K562 (cell line): ENCODE measurements at regions not wholly inside any gene's neighbourhood (a gene's known extent, or its start where the extent isn't known, plus 50 kb on each side); places are given as distances from the start of the nearest gene placed in this dataset.

ENCODE experiments used
- ATF3 ChIP-seq, 2 experiments: fragments of 450-650 bp in 1 of 2; sonication (generic) in 1 of 2; formaldehyde crosslinking in 1 of 2; IDR thresholded peaks in 1 of 2; conservative IDR thresholded peaks in 1 of 2; 2 replicates each; pipeline versions ENCODE4 v1.6.1 to v1.8.1; 2016 to 2023; ENCODE audit warnings: mild to moderate bottlenecking in 2 of 2, moderate library complexity in 2 of 2, inconsistent platforms in 1 of 2, missing genetic modification reagents in 1 of 2
- CCNT2 ChIP-seq: IDR thresholded peaks from 2 replicates; pipeline ENCODE4 v1.6.1; 2011; ENCODE audit warnings: borderline replicate concordance, low read depth, mild to moderate bottlenecking, moderate library complexity, mixed read lengths, low read length; ENCODE audit not compliant: insufficient read length; ENCODE audit errors: extremely low read depth
- CEBPZ ChIP-seq: fragments of 150-350 bp; IDR thresholded peaks from 2 replicates; pipeline ENCODE4 v1.6.1; 2014; ENCODE audit warnings: low read depth, mild to moderate bottlenecking, low read length, borderline replicate concordance
- CTCF ChIP-seq, 3 experiments: IDR thresholded peaks in 2 of 3; conservative IDR thresholded peaks in 1 of 3; 2 replicates each; pipeline ENCODE4 v1.5.1; 2011 to 2012; ENCODE audit warnings: low read length in 3 of 3, mild to moderate bottlenecking in 3 of 3, control low read depth in 2 of 3, improper control_type of control experiment in 1 of 3, inconsistent platforms in 1 of 3, low read depth in 1 of 3, mixed read lengths in 1 of 3, moderate library complexity in 1 of 3; ENCODE audit not compliant: insufficient read depth in 2 of 3
- EP300 ChIP-seq: IDR thresholded peaks from 2 replicates; pipeline ENCODE4 v1.6.1; 2012; ENCODE audit warnings: low read length, improper control_type of control experiment
- ETV6 ChIP-seq, 3 experiments: fragments of 150-350 bp in 1 of 3; sonication (generic) in 1 of 3; formaldehyde crosslinking in 1 of 3; IDR thresholded peaks; 2 replicates each; pipeline versions ENCODE4 v1.6.1 to v1.8.0; 2014 to 2022; ENCODE audit warnings: borderline replicate concordance in 2 of 3, low read depth in 2 of 3, antibody characterized with exemption in 1 of 3, low read length in 1 of 3, mild to moderate bottlenecking in 1 of 3, missing genetic modification reagents in 1 of 3
- HINFP ChIP-seq: fragments of 450-650 bp; conservative IDR thresholded peaks from 2 replicates; pipeline ENCODE4 v1.6.1; 2016; ENCODE audit warnings: missing genetic modification characterization, low read depth, mild to moderate bottlenecking, control low read depth, missing compliant biosample characterization
- MAZ ChIP-seq, 2 experiments: fragments of 450-650 bp in 1 of 2; sonication (generic) in 1 of 2; formaldehyde crosslinking; IDR thresholded peaks in 1 of 2; conservative IDR thresholded peaks in 1 of 2; 2 replicates each; pipeline versions ENCODE4 v1.4.0 to v1.5.0; 2020; ENCODE audit warnings: mild to moderate bottlenecking in 1 of 2, missing genetic modification reagents in 1 of 2
- NCOR1 ChIP-seq: fragments of 450-650 bp; IDR thresholded peaks from 2 replicates; pipeline ENCODE4 v1.6.1; 2016; ENCODE audit warnings: mild to moderate bottlenecking, moderate library complexity
- NKRF ChIP-seq: fragments of 450-650 bp; IDR thresholded peaks from 2 replicates; pipeline ENCODE4 v1.6.1; 2016; ENCODE audit warnings: borderline replicate concordance
- TAF7 ChIP-seq: fragments of 450-650 bp; IDR thresholded peaks from 2 replicates; pipeline ENCODE4 v1.6.1; 2016; ENCODE audit warnings: missing genetic modification characterization, missing compliant biosample characterization
- ZNF318 ChIP-seq, 2 experiments: fragments of 450-650 bp; IDR thresholded peaks; 2 replicates each; pipeline ENCODE4 v1.6.1; 2016; ENCODE audit warnings: mild to moderate bottlenecking in 2 of 2, borderline replicate concordance in 1 of 2, low read depth in 1 of 2, moderate library complexity in 1 of 2
- ZNF785 ChIP-seq: fragments of 250-450 bp; sonication (Bioruptor Pico); IDR thresholded peaks from 2 replicates; pipeline ENCODE4 v1.4.0; 2020; ENCODE audit warnings: mild to moderate bottlenecking

GRCh38 chr22:22785316-22786065, 102.1 kb upstream of the IGLL5 start:
- TF ChIP-seq CTCF (IDR thresholded peaks at IDR 0.05 in 2 of 3, conservative IDR thresholded peaks at IDR 0.05 in 1 of 3; ENCODE audit: insufficient read depth in 2 of 3, low read depth in 1 of 3, low read length in 3 of 3) (no peak), ZNF785 (no peak), CCNT2 (no peak), ATF3 (IDR thresholded peaks at IDR 0.05) (no peak), ATF3 (CRISPR knock-in tag; conservative IDR thresholded peaks at IDR 0.05) (no peak), TAF7 (tag) (no peak), ETV6 (IDR thresholded peaks at IDR 0.05; ENCODE audit: borderline replicate concordance in 1 of 2, low read depth in 2 of 2, low read length in 1 of 2) (no peak), ETV6 (CRISPR knock-in tag; IDR thresholded peaks at IDR 0.05; ENCODE audit: borderline replicate concordance) (no peak), NCOR1 (no peak), CEBPZ (no peak), MAZ (CRISPR knock-in tag; conservative IDR thresholded peaks at IDR 0.05 in 1 of 2, IDR thresholded peaks at IDR 0.05 in 1 of 2) (no peak), HINFP (no peak), EP300 (no peak), NKRF (no peak), ZNF318 (IDR thresholded peaks at IDR 0.05; ENCODE audit: borderline replicate concordance in 1 of 2, low read depth in 1 of 2) (no peak)
